SK-N-SH (cell line): ENCODE measurements at regions not wholly inside any gene's neighbourhood (a gene's known extent, or its start where the extent isn't known, plus 50 kb on each side); places are given as distances from the start of the nearest gene placed in this dataset.

ENCODE experiments used
- CTCF ChIA-PET: fragments of 300-600, 350-600 bp; formaldehyde crosslinking; extraction: SDS; loops from one replicate; lab custom pipeline; 2021; lab: Yijun Ruan, JAX
- POLR2A ChIA-PET: fragments of 350-600 bp; sonication (Branson Sonifier 250); formaldehyde crosslinking; extraction: SDS; loops from one replicate; lab custom pipeline; 2020; ENCODE audit warnings: antibody characterized with exemption, inconsistent platforms; lab: Yijun Ruan, JAX
- DNase-seq: peaks from one replicate; pipeline ENCODE4 v3.0.0; 2012
- H2AFZ ChIP-seq: fragments of 200-600 bp; sonication (generic); 2 replicates; pipeline ENCODE4 v1.8.1; 2016; ENCODE audit warnings: antibody characterized with exemption, mild to moderate bottlenecking, low read depth
- H3F3A ChIP-seq: fragments of 200-600 bp; sonication (generic); replicated peaks from 2 replicates; pipeline ENCODE3; 2016; ENCODE audit warnings: antibody characterized with exemption, mild to moderate bottlenecking; ENCODE audit not compliant: insufficient read depth
- H3K27ac ChIP-seq, 2 experiments: fragments of 200-500 bp in 1 of 2; fragments of 200-600 bp in 1 of 2; sonication (Bioruptor generic) in 1 of 2; sonication (generic), shearing (Covaris generic) in 1 of 2; 2 replicates each; pipeline versions ENCODE4 v1.5.1 to v1.6.1; 2014 to 2016; ENCODE audit warnings: low read depth in 2 of 2, inconsistent platforms in 1 of 2, low read length in 1 of 2, mild to moderate bottlenecking in 1 of 2, mixed read lengths in 1 of 2
- H3K27me3 ChIP-seq: fragments of 200-600 bp; sonication (generic), shearing (Covaris generic); 2 replicates; pipeline ENCODE4 v1.6.1; 2016; ENCODE audit warnings: mixed run types; ENCODE audit not compliant: insufficient read depth
- H3K36me3 ChIP-seq, 2 experiments: fragments of 200-500 bp in 1 of 2; fragments of 200-600 bp in 1 of 2; sonication (Bioruptor generic) in 1 of 2; sonication (generic) in 1 of 2; replicated peaks in 1 of 2; 2 replicates each; pipeline versions ENCODE3 to v1.5.1; 2014 to 2016; ENCODE audit warnings: low read length in 1 of 2, mild to moderate bottlenecking in 1 of 2; ENCODE audit not compliant: insufficient read depth in 2 of 2, control insufficient read depth in 1 of 2
- H3K4me1 ChIP-seq, 2 experiments: fragments of 200-500 bp in 1 of 2; fragments of 200-600 bp in 1 of 2; sonication (Bioruptor generic) in 1 of 2; sonication (generic), shearing (Covaris generic) in 1 of 2; 2 replicates each; pipeline versions ENCODE4 v1.5.1 to v1.6.1; 2014 to 2016; ENCODE audit warnings: low read depth in 1 of 2, low read length in 1 of 2, mixed run types in 1 of 2; ENCODE audit not compliant: insufficient read depth in 2 of 2, control insufficient read depth in 1 of 2
- H3K4me2 ChIP-seq: fragments of 200-600 bp; sonication (generic), shearing (Covaris generic); 2 replicates; pipeline ENCODE4 v1.6.1; 2017; ENCODE audit warnings: mixed run types
- H3K4me3 ChIP-seq, 2 experiments: fragments of 200-500 bp in 1 of 2; fragments of 200-600 bp in 1 of 2; sonication (Bioruptor generic) in 1 of 2; sonication (generic), shearing (Covaris generic) in 1 of 2; 2 replicates each; pipeline versions ENCODE4 v1.5.1 to v1.8.1; 2014 to 2016; ENCODE audit warnings: low read depth in 2 of 2, inconsistent platforms in 1 of 2, low read length in 1 of 2, mild to moderate bottlenecking in 1 of 2, mixed read lengths in 1 of 2, moderate library complexity in 1 of 2
- H3K79me2 ChIP-seq: fragments of 200-600 bp; sonication (generic); 2 replicates; pipeline ENCODE4 v1.8.1; 2017; ENCODE audit warnings: mild to moderate bottlenecking; ENCODE audit not compliant: insufficient read depth
- H3K9ac ChIP-seq: fragments of 200-600 bp; sonication (generic); 2 replicates; pipeline ENCODE4 v1.6.1; 2017; ENCODE audit warnings: mixed run types
- H3K9me2 ChIP-seq: fragments of 200-600 bp; sonication (generic); 2 replicates; pipeline ENCODE4 v1.6.1; 2017; ENCODE audit warnings: mixed run types
- H3K9me3 ChIP-seq: fragments of 200-600 bp; sonication (generic); 2 replicates; pipeline ENCODE4 v1.6.1; 2017; ENCODE audit warnings: mixed run types, mild to moderate bottlenecking, moderate library complexity
- H4K20me1 ChIP-seq: fragments of 200-600 bp; sonication (generic); 2 replicates; pipeline ENCODE4 v1.6.1; 2017; ENCODE audit warnings: mild to moderate bottlenecking, mixed run types; ENCODE audit not compliant: insufficient read depth
- EP300 ChIP-seq, 2 experiments: IDR thresholded peaks; 2 replicates each; pipeline versions ENCODE4 v1.4.0 to v1.6.1; 2012; ENCODE audit warnings: borderline replicate concordance in 1 of 2, low read depth in 1 of 2, low read length in 1 of 2
- FOSL2 ChIP-seq: IDR thresholded peaks from 2 replicates; pipeline ENCODE4 v1.4.0; 2012; ENCODE audit warnings: low read depth, mild to moderate bottlenecking, moderate library complexity, borderline replicate concordance
- FOXJ3 ChIP-seq: sonication (generic); formaldehyde crosslinking; IDR thresholded peaks from 2 replicates; pipeline ENCODE4 v1.5.1; 2020; ENCODE audit warnings: mild to moderate bottlenecking, missing genetic modification reagents
- FOXM1 ChIP-seq: IDR thresholded peaks from 2 replicates; pipeline ENCODE4 v1.4.0; 2012; ENCODE audit warnings: low read depth, mild to moderate bottlenecking
- GATA2 ChIP-seq: sonication (generic); formaldehyde crosslinking; IDR thresholded peaks from 2 replicates; pipeline ENCODE4 v1.5.0; 2020; ENCODE audit warnings: mild to moderate bottlenecking, missing genetic modification reagents
- NFIC ChIP-seq: IDR thresholded peaks from 2 replicates; pipeline ENCODE4 v1.4.0; 2012; ENCODE audit warnings: borderline replicate concordance
- TCF12 ChIP-seq: IDR thresholded peaks from 2 replicates; pipeline ENCODE4 v1.4.0; 2012
- YY1 ChIP-seq: IDR thresholded peaks from 2 replicates; pipeline ENCODE4 v1.4.0; 2012; ENCODE audit warnings: low read depth, mild to moderate bottlenecking
- WGBS: methylation state at CpG from one replicate; pipeline ENCODE4 v1.1.6; 2017; ENCODE audit warnings: low lambda C conversion rate; 5-methylcytosine and 5-hydroxymethylcytosine counted together
- TF ChIP-seq, protein P1 (sequence below): fragments of 200-600 bp; sonication (generic); IDR thresholded peaks from 2 replicates; pipeline ENCODE4 v1.6.1; 2017; ENCODE audit warnings: antibody characterized with exemption, mild to moderate bottlenecking, moderate library complexity
- TF ChIP-seq, protein P2 (sequence below): fragments of 150-350 bp; IDR thresholded peaks from 2 replicates; pipeline ENCODE4 v1.6.1; 2016; ENCODE audit warnings: mild to moderate bottlenecking, low read depth, low read length
- TF ChIP-seq, protein P3 (sequence below): IDR thresholded peaks from 2 replicates; pipeline ENCODE4 v1.4.0; 2012; ENCODE audit warnings: low read depth, borderline replicate concordance

- Histone ChIP-seq H3K9me3 (no peaks in the 10 kb centered on the region), H3K79me2 (no peaks in the 10 kb centered on the region), H3K4me3 (no peak overlapping the region), H3K36me3 (no peaks in the 10 kb centered on the region), H3K9me2 (no peaks in the 10 kb centered on the region), H3K4me2 (0 out of 2 replicates have a peak overlapping the region, but pooled peaks have one; percentile 35), H3K27me3 (no peaks in the 10 kb centered on the region), H3K4me1 (peaks cover 0 to 8% of the 10 kb centered on the region in 2 experiments; a peak in 1 of 4 replicates), H3K27ac (peak overlapping the region in 1 of 2 experiments; percentile 68; a peak in 2 of 4 replicates), H4K20me1 (no peaks in the 10 kb centered on the region), H2AFZ (peak overlapping the region; percentile 74; the same call in 1 of the 2 replicates), H3F3A (peaks cover 9% of the 10 kb centered on the region), H3K9ac (no peak overlapping the region)
- ChIA-PET POLR2A (no interaction called here), CTCF (no interaction called here)
- no peak for DNase-seq
- 93% methylated on average over 5 of the region's 5 CpGs for WGBS
- TF ChIP-seq NFIC (no peak), TCF12 (no peak)
Observed at GRCh38 chr5:92401492-92401891, 1018.4 kb upstream of the ARRDC3 start.

GRCh38 chr5:92394936-92395335 is 1011.8 kb upstream of the ARRDC3 start:
- no peaks in the 10 kb centered on the region for H3K4me1 ChIP-seq
- H3K9me3 ChIP-seq = no peaks in the 10 kb centered on the region
- H3K79me2 ChIP-seq = no peaks in the 10 kb centered on the region
- no peaks in the 10 kb centered on the region for H3K27me3 ChIP-seq
- no peak overlapping the region for H2AFZ ChIP-seq
- TF ChIP-seq GATA2 (CRISPR knock-in tag) (no peak), YY1 (no peak), TCF12 (no peak), EP300 (IDR thresholded peaks at IDR 0.05; ENCODE audit: borderline replicate concordance in 1 of 2, low read depth in 1 of 2, low read length in 1 of 2) (no peak), FOXJ3 (no peak), FOSL2 (no peak), FOXM1 (no peak)
- TF ChIP-seq, protein P1, sequence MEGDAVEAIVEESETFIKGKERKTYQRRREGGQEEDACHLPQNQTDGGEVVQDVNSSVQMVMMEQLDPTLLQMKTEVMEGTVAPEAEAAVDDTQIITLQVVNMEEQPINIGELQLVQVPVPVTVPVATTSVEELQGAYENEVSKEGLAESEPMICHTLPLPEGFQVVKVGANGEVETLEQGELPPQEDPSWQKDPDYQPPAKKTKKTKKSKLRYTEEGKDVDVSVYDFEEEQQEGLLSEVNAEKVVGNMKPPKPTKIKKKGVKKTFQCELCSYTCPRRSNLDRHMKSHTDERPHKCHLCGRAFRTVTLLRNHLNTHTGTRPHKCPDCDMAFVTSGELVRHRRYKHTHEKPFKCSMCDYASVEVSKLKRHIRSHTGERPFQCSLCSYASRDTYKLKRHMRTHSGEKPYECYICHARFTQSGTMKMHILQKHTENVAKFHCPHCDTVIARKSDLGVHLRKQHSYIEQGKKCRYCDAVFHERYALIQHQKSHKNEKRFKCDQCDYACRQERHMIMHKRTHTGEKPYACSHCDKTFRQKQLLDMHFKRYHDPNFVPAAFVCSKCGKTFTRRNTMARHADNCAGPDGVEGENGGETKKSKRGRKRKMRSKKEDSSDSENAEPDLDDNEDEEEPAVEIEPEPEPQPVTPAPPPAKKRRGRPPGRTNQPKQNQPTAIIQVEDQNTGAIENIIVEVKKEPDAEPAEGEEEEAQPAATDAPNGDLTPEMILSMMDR = no peak
- TF ChIP-seq, protein P2, sequence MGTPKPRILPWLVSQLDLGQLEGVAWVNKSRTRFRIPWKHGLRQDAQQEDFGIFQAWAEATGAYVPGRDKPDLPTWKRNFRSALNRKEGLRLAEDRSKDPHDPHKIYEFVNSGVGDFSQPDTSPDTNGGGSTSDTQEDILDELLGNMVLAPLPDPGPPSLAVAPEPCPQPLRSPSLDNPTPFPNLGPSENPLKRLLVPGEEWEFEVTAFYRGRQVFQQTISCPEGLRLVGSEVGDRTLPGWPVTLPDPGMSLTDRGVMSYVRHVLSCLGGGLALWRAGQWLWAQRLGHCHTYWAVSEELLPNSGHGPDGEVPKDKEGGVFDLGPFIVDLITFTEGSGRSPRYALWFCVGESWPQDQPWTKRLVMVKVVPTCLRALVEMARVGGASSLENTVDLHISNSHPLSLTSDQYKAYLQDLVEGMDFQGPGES = no peak
- TF ChIP-seq, protein P3, sequence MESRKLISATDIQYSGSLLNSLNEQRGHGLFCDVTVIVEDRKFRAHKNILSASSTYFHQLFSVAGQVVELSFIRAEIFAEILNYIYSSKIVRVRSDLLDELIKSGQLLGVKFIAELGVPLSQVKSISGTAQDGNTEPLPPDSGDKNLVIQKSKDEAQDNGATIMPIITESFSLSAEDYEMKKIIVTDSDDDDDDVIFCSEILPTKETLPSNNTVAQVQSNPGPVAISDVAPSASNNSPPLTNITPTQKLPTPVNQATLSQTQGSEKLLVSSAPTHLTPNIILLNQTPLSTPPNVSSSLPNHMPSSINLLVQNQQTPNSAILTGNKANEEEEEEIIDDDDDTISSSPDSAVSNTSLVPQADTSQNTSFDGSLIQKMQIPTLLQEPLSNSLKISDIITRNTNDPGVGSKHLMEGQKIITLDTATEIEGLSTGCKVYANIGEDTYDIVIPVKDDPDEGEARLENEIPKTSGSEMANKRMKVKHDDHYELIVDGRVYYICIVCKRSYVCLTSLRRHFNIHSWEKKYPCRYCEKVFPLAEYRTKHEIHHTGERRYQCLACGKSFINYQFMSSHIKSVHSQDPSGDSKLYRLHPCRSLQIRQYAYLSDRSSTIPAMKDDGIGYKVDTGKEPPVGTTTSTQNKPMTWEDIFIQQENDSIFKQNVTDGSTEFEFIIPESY = no peak
- H3F3A ChIP-seq = no peaks in the 10 kb centered on the region
- CTCF ChIA-PET = no interaction called here
- POLR2A ChIA-PET = no interaction called here
- H3K9ac ChIP-seq = no peak overlapping the region
- no peaks in the 10 kb centered on the region for H3K36me3 ChIP-seq
- H3K9me2 ChIP-seq = no peaks in the 10 kb centered on the region; the same call in 1 of the 2 replicates
- no peaks in the 10 kb centered on the region for H4K20me1 ChIP-seq
- no peak for DNase-seq
- H3K4me2 ChIP-seq = no peak overlapping the region
- no peak overlapping the region for H3K4me3 ChIP-seq
- 78% methylated on average over 1 of the region's 1 CpG for WGBS
- H3K27ac ChIP-seq = no peak overlapping the region
